HepG2 (cell line): ENCODE measurements at regions not wholly inside any gene's neighbourhood (a gene's known extent, or its start where the extent isn't known, plus 50 kb on each side); places are given as distances from the start of the nearest gene placed in this dataset.

Experiments
- MTERF4 ChIP-seq: sonication (generic); formaldehyde crosslinking; IDR thresholded peaks from 2 replicates; pipeline ENCODE4 v1.8.0; 2023; ENCODE audit warnings: mild to moderate bottlenecking, missing genetic modification reagents
- PAWR ChIP-seq: sonication (generic); formaldehyde crosslinking; IDR thresholded peaks from 2 replicates; pipeline ENCODE4 v1.4.0; 2020; ENCODE audit warnings: missing genetic modification reagents, mild to moderate bottlenecking, borderline replicate concordance
- PRDM10 ChIP-seq: sonication (generic); formaldehyde crosslinking; IDR thresholded peaks from 2 replicates; pipeline ENCODE4 v1.4.0; 2020; ENCODE audit warnings: low read depth, missing genetic modification reagents
- THAP7 ChIP-seq: sonication (generic); formaldehyde crosslinking; IDR thresholded peaks from 2 replicates; pipeline ENCODE4 v1.8.1; 2023; ENCODE audit warnings: mild to moderate bottlenecking, missing genetic modification reagents
- ZNF160 ChIP-seq: sonication (generic); formaldehyde crosslinking; IDR thresholded peaks from 2 replicates; pipeline ENCODE4 v1.8.0; 2022; ENCODE audit warnings: mild to moderate bottlenecking, inconsistent platforms, missing genetic modification reagents
- ZNF703 ChIP-seq: sonication (generic); formaldehyde crosslinking; IDR thresholded peaks from 2 replicates; pipeline ENCODE4 v1.5.1; 2020; ENCODE audit warnings: missing genetic modification reagents, mild to moderate bottlenecking, moderate library complexity, borderline replicate concordance

- TF ChIP-seq ZNF160 (no peak), PRDM10 (CRISPR knock-in tag) (no peak), MTERF4 (CRISPR knock-in tag) (no peak), THAP7 (no peak), PAWR (CRISPR knock-in tag) (no peak), ZNF703 (CRISPR knock-in tag) (no peak)
Observed at GRCh38 chr13:73325723-73326558, 267.1 kb downstream of the KLF5 start (continued).
